SK-MEL-5 (cell line): ENCODE measurements at regions not wholly inside any gene's neighbourhood (a gene's known extent, or its start where the extent isn't known, plus 50 kb on each side); places are given as distances from the start of the nearest gene placed in this dataset.

Experiments used
- DNase-seq: peaks from one replicate; pipeline ENCODE4 v3.0.0-alpha.2; 2016; ENCODE audit warnings: low read depth, low spot score
- in situ Hi-C: cut with HindIII; loops from 2 replicates; pipeline ENCODE4 v1.10.0; 2016; ENCODE audit warnings: low sequenced_read_pairs, high pct_unique_total_duplicates, low pct_unique_long_range_greater_than_20kb

DNA sequence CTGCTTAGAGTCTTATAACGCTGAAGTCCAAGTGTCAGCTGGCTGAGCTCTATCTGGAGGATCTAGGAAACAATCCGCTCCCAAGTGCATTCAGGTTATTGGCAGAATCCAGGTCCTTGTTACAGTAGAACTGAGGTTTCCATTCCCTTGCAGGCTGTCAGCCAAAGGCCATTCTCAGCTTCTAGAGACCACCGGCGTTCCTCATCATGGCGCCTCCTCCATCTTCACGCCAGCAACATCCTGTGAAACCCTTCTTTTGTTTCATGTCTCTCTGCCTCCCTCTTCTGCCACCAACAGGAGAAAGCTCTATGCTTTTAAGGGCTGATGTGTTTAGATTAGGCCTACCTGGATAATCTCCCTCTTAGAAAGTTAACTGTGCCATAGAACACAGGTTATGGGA, 133.0 kb upstream of the RASSF8 start:
- in situ Hi-C loops = no loop called here
- DNase-seq = peak; percentile 13

DNA sequence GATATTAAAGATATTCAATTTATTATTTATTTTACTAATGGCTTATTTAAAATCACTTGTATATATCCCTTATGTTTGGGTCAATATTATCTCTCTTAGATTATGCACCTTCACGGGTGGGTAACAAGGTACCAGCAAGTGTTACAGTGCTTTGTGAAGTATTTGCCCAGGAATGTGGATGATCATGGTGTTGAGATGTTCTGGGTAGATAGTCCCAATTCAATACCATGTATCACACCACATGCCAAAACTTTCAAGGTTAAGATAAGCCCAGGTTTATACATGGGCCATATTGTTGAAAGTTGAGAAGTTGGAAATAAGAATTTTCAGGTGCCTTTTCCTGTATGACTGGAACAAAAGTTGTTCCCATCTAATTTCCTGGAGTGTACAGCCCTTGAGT, 131.3 kb upstream of the RASSF8 start:
- no peak for DNase-seq
- in situ Hi-C loops = no loop called here

DNA sequence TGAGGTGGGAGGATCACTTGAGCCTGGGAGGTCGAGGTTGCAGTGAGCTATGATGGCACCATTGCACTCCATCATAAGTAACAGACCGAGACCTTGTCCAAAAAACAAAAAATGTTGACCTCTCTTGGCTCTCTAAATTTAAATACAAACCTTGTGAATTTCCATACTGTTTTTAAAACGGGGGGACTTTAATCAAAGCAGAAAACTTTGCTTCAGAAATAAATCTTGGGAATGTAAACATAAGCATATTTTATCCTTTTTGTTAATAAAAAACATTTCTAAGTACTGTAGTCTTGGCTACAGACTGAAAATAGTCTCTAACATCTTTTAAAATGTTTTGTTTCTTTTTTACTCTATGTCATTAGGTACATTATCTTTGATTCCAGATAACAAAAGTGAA, 130.7 kb upstream of the RASSF8 start:
- no peak for DNase-seq
- in situ Hi-C loops = no loop called here

DNA sequence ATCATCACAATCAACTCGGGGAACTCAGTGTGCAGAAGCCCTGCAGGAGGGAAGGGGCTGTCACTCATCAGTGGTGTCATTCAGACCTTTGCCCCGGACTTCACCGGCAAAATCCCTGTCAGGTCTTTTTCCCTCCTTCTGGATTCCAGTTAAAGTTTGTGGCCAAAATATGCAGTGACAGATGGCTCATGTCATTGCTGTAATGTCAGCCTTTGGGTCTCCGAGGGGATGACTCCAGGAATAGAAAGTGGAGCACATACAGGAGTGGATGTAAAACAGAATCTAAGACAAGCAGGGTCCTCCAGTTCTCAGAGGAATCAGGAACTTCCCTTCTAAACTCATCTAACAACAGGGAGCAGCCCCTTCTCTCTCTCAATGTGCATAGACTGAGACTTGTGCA, 130.3 kb upstream of the RASSF8 start:
- in situ Hi-C loops = no loop called here
- DNase-seq = no peak

DNA sequence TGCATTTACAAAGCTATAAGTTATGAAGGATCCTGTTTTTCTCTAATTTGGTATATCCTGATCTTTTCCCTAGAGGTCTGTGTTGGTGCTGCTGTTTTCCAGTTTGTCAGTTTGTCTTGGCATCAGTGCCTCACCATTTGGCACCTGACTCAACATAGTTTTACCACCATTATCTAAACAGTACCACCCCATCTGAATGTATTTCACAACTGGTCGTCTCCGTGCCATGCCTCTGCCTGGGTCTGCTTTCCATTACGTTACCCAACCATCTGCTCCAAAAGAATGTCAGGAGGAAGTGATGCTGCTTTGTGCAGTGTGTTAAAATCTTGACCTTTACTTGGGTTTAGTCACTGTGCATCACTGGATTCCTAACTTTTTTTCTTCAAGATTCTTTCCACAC, 129.3 kb upstream of the RASSF8 start:
- peak; percentile 40 for DNase-seq
- in situ Hi-C loops = no loop called here

DNA sequence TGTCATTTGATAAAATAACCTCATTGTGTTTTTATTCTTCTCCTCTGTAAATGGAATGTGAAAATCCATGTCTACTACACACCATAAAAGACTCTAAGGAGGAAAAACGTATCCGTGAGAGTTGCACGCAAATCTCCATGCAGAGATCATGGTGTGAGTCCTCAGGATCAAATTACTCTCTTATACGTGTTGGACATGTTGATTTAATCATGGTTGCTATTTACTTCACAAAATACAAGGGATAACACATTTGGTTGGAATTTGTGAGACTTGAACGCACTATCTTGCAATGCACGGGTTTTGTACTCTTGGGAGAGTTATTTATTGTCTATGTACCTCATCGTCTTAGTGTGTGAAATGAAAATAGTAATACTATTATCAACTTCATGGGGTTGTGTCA, 128.0 kb upstream of the RASSF8 start:
- in situ Hi-C loops = no loop called here
- DNase-seq = no peak

DNA sequence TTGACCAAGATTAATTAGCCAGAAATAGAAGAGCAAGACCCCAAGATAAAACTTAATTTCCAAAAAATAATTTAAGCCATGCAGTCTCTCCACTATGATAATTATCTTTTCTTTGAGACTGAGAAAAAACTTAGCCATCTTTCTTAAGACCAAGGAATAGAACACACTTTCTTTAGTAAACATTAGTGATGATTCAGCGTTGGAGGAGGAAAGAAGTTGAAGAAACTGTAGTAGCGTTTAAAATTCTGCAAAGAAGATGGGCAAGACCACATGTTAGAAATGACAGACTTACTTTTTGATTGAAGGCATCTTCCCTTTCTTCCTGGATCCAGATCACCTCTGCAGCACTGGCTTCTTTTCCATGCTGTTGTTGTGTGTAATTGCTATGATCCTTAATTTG, 124.8 kb upstream of the RASSF8 start:
- in situ Hi-C loops = no loop called here
- DNase-seq = no peak

DNA sequence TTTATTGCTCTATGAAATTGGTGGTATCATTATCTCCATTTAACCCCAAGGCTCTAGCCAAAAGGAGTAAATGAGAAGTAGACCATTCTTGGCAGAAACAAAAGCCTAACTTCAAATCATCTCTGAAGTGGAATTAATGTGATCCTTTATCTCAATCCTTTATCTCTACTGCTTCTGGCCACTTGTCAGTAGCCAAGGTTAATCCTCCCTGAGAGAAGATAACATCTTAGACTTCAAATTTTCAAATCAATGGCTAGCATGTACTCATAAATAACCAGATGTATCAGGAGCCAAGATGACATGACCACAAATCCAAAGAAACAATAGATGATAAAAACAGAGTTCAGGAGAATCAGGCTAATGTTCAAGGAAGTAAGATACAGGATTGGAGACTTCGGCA, 123.1 kb upstream of the RASSF8 start:
- in situ Hi-C loops = no loop called here
- no peak for DNase-seq

DNA sequence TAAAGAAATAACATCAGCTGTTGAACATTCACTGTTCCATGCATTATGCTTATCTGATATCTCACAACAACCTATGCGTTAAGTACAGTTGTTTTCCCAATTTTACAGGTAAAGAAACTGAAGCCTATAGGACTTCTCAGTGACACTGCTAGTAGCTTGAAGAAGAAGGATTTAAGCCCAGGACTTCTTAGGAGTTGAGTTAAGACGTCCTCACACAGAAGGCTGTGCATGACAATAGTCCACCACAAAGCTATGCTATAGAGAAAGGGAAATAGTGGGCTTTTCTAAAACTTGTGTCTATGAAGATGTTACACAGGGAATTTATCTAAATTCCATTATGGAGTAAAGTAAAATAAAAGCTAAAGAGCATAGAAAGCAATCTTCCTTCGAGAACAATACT, 120.5 kb upstream of the RASSF8 start:
- in situ Hi-C loops = no loop called here

DNA sequence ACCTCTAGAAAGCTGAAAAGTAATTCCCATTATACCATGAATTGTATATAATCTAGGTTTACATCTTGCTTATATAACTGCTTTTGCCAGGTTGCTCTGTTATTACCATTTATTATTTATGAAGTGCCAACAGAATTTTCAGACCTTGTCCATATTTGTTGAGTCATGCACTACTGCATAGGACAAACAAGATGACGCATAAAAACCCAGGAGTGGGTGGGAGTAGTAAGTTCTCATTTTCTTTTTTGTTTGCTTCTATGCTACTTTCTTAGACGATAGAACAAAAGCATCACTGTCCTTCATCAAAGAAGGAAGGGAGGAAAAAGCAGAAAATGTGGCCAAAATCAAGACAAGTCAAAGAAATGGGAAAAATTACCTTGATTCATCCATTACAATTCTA, 119.0 kb upstream of the RASSF8 start:
- in situ Hi-C loops = no loop called here
- DNase-seq = peak; percentile 70

More for the DNA sequence above, 120.5 kb upstream of the RASSF8 start:
- DNase-seq = no peak

DNA sequence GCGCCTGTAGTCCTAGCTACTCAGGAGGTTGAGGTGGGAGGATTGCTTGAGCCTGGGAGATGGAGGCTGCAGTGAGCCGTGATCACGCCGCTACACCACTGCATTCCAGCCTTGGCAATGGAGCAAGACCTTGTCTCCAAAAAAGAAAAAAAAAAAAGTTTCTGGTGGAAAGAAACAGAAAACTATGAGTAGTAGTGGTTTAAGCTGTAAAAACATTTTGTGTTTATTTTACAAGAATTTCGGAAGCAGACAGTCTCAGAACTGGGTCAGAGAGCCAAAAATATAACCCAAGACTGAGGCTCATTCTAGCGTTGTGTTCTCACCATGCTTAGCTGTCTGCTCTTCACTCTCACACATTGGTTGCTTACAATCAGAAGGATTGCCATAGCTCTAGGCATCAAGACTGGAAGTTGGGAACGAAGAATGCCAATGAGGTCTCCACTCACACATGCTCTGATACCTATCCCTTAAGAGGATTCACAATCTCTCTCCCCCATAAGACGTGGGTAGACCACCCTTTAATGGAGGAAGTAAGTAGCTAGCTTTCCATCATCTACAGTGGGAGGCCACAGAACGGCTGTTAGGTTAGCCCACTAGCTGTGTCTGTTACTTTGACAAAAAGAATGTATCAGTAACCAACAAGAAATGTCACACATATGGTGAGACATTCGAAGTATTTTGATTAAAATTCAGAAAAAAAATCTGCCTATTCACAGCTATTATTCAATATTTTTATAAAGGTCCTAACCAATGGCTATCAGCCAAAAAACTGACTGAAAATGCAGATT, 117.6 kb upstream of the RASSF8 start:
- in situ Hi-C loops = no loop called here
- DNase-seq = no peak

DNA sequence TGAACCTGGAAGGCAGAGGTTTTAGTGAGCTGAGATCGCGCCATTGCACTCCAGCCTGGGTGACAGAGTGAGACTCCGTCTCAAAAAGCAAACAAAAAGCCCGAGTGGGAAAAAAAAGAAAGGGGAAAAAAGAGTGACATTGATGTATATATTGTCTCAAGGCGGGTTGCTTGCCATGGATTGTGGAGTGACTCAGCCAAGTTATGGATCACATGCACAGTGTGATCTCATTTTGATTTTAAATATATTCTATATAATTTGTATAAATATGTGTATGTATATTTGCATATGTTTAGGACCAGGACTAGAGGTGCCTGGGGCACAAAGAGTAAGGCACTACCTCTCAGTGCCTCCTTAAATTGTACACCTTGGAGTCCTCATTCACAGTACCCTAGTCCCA, 116.2 kb upstream of the RASSF8 start:
- in situ Hi-C loops = no loop called here
- no peak for DNase-seq

DNA sequence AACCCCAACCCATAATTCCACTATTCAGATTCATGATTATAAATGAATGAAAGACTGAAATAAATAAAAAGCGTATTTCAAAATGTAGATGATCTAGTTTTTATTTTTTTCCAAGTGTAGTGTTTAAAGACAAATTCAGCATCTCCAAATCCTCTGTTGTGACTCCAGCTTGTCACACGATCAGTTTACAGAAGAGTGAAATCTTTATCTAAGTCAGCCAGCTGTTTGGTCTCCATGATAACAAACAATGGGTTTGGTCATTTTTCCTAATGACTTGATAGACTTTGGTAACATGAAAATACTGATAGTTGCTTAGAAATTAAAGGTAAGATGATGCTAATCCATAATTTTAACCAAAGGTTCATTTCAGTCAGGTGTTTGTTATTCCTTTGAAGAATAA, 114.5 kb upstream of the RASSF8 start:
- no peak for DNase-seq
- in situ Hi-C loops = no loop called here

DNA sequence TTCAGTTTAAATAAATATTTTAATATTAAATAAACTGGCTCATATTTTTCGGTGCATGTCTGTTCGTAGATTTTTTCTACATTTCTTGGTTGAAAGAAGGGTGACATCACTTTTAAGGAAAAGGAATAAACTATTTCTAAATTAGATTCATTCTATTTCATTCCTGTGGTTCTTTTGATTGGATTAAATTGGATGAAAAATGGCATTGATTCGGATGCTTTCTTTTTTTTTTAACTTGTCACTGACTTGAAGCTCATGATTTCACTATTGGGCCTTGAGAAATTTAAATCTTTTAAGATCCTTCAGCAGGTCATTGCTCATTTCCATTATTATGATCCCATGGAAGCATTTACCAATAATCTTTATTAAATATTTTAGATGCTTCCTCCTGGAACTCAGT, 113.1 kb upstream of the RASSF8 start:
- no peak for DNase-seq
- in situ Hi-C loops = no loop called here

DNA sequence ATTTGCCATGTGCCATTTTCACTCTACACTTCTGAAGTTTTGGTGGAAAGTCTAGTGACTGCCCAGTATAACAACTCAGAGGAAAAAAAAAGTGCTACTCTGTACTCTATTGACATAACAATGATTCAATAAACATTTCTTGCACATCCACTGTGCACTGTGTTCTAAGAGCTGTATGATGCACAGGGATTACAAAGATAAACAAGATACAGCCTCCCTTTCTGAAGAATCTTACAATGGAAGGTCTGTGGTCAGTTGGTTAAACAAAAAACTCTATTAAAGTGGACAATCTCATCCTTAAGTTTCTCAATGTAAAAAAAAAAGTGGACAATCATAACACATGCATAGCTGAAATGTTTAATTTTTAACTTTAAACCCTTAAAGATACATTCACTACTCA, 105.7 kb upstream of the RASSF8 start:
- in situ Hi-C loops = no loop called here

DNA sequence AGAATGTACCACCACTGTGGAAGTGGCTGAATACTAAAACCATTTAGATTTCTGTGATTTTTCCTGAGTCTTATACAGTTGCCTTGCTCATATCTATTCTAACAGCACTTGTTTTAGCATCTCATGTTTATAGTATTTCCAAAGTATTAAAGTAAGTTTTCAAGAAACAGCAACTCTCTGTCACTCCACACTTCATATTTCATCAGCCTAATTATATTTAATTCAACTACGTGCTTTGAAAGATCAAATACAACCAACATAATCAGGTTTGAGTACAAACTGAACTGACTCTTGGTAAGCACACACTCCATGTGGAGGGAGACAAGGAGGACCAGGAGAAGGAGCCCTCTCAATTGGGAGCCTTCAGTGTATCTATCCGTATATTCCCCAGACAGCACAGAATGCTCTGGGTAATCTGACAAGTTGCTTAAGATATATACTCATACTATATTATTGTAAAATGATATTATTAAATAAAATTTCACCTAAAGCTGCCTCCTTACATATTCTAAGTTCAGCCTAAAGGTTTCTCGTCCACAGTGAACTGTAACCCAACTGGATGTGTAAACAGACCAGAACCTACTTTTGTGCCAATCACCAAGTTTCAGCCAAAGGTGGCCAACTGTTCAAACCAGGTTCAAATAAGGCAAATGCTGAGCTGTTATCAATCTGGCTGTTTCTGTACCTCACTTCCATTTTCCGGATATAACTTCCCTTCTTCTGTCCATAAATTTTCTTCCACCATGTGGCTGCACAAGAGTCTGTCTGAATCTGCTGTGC, 105.0 kb upstream of the RASSF8 start:
- no peak for DNase-seq
- in situ Hi-C loops = no loop called here

More for the DNA sequence above, 105.7 kb upstream of the RASSF8 start:
- DNase-seq = peak; percentile 47

DNA sequence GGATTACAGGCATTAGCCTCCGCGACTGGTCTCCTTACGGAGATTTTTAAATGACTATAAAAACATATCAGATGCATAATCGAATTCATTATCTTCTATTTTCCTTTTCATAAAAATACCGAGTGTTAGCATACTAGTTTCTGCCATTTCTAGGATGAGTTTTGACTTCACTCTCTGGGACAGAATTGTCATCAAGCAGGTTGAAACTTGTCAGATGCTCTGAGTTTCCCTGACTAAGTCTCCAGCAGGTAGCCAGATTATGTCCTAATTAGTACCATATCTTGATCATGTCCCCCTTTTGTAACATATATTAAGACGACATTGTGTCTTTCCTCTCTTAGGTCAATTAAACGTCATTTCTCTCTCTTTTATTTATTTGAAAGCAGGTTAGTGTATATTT, 103.5 kb upstream of the RASSF8 start:
- in situ Hi-C loops = no loop called here
- no peak for DNase-seq

DNA sequence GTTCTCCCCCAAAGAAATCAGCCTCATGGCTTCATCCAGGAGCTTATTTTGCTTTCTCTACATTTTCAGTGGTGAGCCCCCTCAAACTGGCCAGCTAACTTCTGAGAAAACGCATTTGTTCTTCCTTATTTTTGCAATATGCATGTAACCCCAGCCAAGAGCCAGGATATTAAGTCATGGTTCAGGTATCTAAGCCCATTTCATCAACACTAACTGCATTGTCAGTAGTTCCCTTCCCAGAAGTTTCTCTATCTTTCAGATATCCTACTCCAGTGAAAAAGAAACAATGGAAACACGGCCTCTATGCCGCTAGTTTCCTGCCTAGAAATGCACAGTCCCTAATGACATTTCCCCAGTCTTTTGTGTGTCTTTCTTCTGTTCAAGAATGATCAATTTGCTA, 102.8 kb upstream of the RASSF8 start:
- no peak for DNase-seq
- in situ Hi-C loops = no loop called here

DNA sequence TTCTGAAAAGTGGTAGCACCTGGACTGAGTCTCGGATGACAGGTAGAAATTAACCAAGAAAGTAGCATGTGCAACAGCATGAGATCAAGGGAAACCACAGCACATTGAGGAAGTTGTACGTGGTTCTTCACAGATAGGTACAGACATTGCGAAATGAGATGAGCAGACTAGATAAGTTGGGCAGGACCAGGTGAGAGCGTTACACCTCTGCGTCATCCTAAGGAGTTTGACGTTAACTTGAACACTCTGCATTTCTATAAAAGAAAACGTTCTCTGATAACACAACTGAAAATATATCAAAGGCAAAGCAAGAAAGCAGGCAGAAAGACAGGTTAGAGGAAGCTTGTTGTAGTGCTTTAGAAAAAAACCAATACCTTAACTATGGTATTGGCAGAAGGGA, 98.5 kb upstream of the RASSF8 start:
- in situ Hi-C loops = no loop called here
- no peak for DNase-seq
